Activated naive CD4-positive, alpha-beta T cell treated with anti-CD3 and anti-CD28 coated beads, Interleukin-2, amount 50 U/mL, for 24 hours (primary cell): ENCODE measurements at regions not wholly inside any gene's neighbourhood (a gene's known extent, or its start where the extent isn't known, plus 50 kb on each side); places are given as distances from the start of the nearest gene placed in this dataset.

Experiments
- H3K27ac Mint-ChIP-seq: one replicate; pipeline ENCODE4 v1.8.0; 2021; ENCODE audit warnings: mild to moderate bottlenecking, mixed read lengths
- H3K27me3 Mint-ChIP-seq: one replicate; pipeline ENCODE4 v1.8.0; 2021; ENCODE audit warnings: mixed read lengths
- H3K36me3 Mint-ChIP-seq: one replicate; pipeline ENCODE4 v1.8.0; 2021; ENCODE audit warnings: mixed read lengths
- H3K4me1 Mint-ChIP-seq: one replicate; pipeline ENCODE4 v1.8.0; 2021; ENCODE audit warnings: mixed read lengths
- H3K4me3 Mint-ChIP-seq: one replicate; pipeline ENCODE4 v1.8.0; 2021; ENCODE audit warnings: mild to moderate bottlenecking, mixed read lengths
- H3K9me3 Mint-ChIP-seq: one replicate; pipeline ENCODE4 v1.8.0; 2021; ENCODE audit warnings: mixed read lengths

DNA sequence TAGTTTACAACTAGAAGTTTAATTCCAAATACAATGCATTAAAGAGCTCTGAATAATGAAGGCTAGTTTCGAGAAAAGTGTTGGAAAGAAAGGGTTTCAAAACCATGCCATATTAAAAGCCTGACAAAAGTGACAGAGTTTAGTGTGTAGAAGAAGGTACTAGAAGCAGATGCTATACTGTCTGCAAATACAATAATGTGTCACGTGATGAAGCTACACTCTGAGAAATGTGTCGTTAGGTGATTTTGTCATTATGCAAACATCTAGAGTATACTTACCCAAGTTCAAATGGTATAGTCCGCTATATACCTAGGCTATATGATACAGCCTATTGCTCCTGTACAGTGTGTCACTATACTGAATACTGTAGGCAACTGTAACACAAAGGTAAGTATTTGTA is 494.1 kb downstream of the TLE1 start:
- no peaks in the 10 kb centered on the region for H3K4me1 Mint-ChIP-seq
- H3K9me3 Mint-ChIP-seq: peaks cover 6% of the 10 kb centered on the region
- no peak overlapping the region for H3K27ac Mint-ChIP-seq
- H3K4me3 Mint-ChIP-seq: no peak overlapping the region
- H3K36me3 Mint-ChIP-seq: no peaks in the 10 kb centered on the region
- H3K27me3 Mint-ChIP-seq: no peaks in the 10 kb centered on the region

DNA sequence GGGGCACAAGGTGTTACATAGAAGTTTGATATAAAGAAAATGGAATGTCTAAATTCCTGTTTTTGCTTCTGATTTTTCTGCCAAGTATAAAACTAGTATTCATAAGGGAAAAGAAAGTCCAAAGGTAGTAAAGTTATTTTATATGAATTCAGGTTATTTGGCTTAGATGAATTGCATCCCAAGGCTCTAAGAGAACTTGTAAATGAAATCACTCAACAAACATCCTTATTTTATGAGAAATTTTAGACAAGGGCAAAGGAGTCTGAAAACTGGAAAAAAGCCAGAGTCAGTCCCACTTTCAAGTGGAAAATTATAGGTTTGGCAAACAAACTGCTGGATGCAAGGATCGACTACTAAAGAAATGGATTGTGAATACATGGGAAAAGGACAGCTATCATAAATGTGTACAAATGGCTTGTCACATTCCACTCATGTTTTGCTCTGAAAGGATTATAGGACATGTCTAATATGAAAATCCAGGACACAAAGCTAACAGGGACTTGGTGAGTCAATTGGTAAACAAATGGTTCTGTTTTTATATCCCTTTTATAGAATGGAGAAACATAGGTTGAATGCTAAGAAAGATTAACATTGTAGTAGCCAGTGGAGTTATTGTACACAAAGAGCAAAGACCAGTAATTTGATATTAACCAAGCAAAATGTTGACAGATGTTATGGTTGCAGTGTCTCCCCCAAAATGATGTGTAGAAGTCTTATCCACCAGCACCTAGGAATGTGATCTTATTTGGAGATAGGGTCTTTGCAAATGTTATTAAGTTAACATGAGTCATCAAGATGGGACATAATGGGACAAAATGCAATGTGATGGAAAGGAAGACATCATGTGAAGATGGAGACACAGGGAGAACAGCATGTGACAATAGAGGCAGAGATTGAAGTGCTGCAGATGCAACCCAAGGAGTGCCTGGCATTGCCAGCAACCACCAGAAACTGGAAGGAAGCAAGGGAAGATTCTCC is 495.7 kb downstream of the TLE1 start:
- Mint-ChIP-seq H3K27ac (no peak overlapping the region), H3K36me3 (no peaks in the 10 kb centered on the region), H3K4me1 (no peaks in the 10 kb centered on the region), H3K9me3 (peaks cover 6% of the 10 kb centered on the region), H3K4me3 (no peak overlapping the region), H3K27me3 (no peaks in the 10 kb centered on the region)

DNA sequence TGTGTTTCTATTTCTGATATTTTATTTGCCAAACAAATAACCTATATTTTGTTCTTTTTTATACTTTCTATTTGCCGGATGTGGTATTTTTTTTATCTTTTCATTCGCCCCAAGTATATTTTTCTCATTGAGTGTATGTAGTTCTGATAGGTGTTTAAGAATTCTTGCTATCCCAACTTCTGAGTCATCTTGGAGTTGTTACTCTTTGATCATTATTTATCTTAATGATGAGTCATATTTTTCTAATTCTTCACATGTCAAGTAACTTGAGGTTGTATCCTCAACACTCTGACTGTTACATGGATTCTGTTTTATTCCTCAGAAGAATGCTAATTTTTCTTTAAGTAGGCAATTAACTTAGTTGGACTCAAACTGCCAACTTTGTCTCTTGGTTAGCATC is 498.1 kb downstream of the TLE1 start:
- H3K9me3 Mint-ChIP-seq: peaks cover 6% of the 10 kb centered on the region
- no peak overlapping the region for H3K27ac Mint-ChIP-seq
- H3K27me3 Mint-ChIP-seq: no peaks in the 10 kb centered on the region
- H3K4me3 Mint-ChIP-seq: no peak overlapping the region
- no peaks in the 10 kb centered on the region for H3K4me1 Mint-ChIP-seq
- no peaks in the 10 kb centered on the region for H3K36me3 Mint-ChIP-seq

DNA sequence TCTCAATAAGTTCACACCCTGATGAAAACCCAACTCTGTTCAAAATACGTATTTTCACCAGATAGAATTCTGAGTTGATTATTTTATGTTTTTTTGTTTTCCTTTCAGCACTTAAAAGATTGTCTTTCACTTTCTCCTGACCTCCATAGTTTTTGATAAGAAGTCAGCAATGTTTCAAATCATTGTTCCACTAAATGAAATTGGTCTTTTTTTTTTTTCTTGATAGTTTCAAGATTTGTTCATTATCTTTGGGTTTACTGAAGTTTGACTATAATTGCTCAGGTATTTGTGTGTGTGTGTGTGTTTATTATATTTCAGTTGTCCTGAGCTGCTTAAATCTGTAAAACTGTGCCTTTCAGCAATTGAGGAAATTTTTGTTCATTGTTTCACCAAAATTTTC is 498.7 kb downstream of the TLE1 start:
- Mint-ChIP-seq H3K27ac (no peak overlapping the region), H3K27me3 (no peaks in the 10 kb centered on the region), H3K36me3 (no peaks in the 10 kb centered on the region), H3K9me3 (peaks cover 6% of the 10 kb centered on the region), H3K4me3 (no peak overlapping the region), H3K4me1 (no peaks in the 10 kb centered on the region)

DNA sequence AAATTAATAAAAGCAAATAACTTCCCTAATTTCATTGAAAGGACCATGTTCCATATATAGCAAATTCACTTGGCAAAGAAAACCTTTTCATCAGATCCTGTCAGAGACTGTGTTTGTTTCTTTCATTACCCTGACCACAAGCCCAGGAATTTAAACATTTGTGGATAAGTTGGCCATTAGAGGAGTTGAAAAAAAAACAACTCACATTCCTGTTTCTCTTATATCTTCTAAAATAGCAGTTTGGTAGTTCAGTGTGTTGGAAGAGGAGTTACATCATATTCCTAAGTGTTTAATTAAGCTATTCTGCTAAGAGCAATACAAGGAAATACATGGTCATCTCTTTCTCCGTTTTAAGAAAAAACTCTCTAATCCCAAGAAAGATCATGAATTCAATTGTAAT is 505.6 kb downstream of the TLE1 start:
- no peaks in the 10 kb centered on the region for H3K27me3 Mint-ChIP-seq
- no peaks in the 10 kb centered on the region for H3K36me3 Mint-ChIP-seq
- no peak overlapping the region for H3K27ac Mint-ChIP-seq

DNA sequence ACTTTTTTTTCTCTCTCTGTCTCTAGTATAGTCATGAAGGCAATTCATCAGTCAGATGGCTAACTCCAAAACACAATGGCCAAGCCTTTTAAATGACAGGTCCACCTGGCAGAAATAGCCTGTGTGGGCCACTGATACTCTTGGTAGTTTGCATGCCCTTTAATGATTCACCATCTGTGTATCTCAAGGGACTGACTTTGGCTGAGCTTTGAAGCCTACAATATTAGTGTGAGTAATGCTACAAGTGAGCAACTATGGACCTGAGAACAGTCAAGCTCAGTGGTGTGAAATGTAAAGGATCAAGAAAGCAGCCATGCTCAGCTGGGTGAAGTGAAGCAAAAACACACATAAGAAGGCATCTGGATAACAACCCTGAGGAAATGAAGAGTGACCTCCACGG is 506.9 kb downstream of the TLE1 start:
- H3K4me1 Mint-ChIP-seq: no peaks in the 10 kb centered on the region
- no peak overlapping the region for H3K27ac Mint-ChIP-seq
- no peaks in the 10 kb centered on the region for H3K36me3 Mint-ChIP-seq
- H3K27me3 Mint-ChIP-seq: no peaks in the 10 kb centered on the region
- no peak overlapping the region for H3K4me3 Mint-ChIP-seq
- H3K9me3 Mint-ChIP-seq: peaks cover 3% of the 10 kb centered on the region

More for the DNA sequence above, 505.6 kb downstream of the TLE1 start:
- H3K9me3 Mint-ChIP-seq: peaks cover 3% of the 10 kb centered on the region
- no peak overlapping the region for H3K4me3 Mint-ChIP-seq
- H3K4me1 Mint-ChIP-seq: no peaks in the 10 kb centered on the region

DNA sequence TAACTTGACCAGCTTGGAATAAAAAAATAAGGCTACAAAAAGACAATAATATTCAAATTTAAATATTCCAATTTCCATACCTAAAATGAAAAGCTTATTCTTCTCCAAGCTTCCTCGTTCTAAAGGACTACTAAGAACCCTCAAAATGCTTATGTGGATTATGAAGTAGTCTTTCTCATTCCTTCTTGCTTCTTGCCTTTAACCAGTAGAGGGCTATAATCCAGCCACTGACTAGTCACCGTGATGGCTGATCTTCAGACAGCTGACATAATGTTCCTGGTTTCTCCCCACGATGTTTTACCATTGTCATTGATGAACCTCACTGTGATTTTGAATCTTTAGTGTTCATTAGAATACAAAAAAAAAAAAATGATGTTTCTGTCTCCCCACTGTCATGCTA is 515.3 kb downstream of the TLE1 start:
- peaks cover 6% of the 10 kb centered on the region for H3K9me3 Mint-ChIP-seq
- no peak overlapping the region for H3K4me3 Mint-ChIP-seq
- no peak overlapping the region for H3K27ac Mint-ChIP-seq
- H3K27me3 Mint-ChIP-seq: no peaks in the 10 kb centered on the region
- H3K4me1 Mint-ChIP-seq: no peaks in the 10 kb centered on the region
- H3K36me3 Mint-ChIP-seq: no peaks in the 10 kb centered on the region

DNA sequence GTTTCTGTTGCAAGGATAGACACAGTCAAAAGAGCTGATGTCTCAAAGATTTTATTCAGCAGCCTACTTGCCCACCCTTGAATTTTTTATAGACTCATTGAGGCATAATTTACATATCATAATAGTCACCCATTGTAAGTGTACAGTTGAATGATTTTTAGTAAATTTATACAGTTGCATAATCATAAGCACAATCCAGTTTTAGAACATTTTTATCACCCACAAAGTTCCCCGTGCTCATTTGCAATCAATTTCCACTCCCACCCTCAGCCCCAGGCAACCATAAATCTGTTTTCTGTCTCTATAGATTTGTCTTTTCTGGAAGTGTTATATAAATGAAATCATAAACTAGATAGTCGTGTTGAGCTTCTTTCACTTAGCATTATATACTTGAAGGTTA is 517.7 kb downstream of the TLE1 start:
- H3K27me3 Mint-ChIP-seq: no peaks in the 10 kb centered on the region
- H3K4me1 Mint-ChIP-seq: no peaks in the 10 kb centered on the region
- peaks cover 6% of the 10 kb centered on the region for H3K9me3 Mint-ChIP-seq
- H3K4me3 Mint-ChIP-seq: no peak overlapping the region
- H3K27ac Mint-ChIP-seq: no peak overlapping the region
- H3K36me3 Mint-ChIP-seq: no peaks in the 10 kb centered on the region

DNA sequence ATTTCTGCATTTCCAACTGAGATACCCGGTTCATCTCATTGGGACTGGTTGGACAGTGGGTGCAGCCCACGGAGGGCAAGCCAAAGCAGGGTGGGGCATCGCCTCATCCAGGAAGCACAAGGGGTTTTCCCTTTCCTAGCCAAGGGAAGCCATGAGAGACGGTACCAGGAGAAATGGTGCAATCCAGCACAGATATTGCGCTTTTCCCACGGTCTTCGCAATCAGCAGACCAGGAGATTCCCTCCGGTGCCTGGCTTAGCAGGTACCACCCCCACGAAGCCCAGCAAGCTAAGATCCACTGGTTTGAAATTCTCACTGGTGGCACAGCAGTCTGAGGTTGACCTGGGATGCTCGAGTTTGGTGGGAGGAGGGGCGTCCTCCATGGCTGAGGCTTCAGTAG is 527.0 kb downstream of the TLE1 start:
- H3K27me3 Mint-ChIP-seq: no peaks in the 10 kb centered on the region
- H3K36me3 Mint-ChIP-seq: no peaks in the 10 kb centered on the region
- H3K9me3 Mint-ChIP-seq: peaks cover 15% of the 10 kb centered on the region
- no peaks in the 10 kb centered on the region for H3K4me1 Mint-ChIP-seq
- no peak overlapping the region for H3K4me3 Mint-ChIP-seq
- H3K27ac Mint-ChIP-seq: no peak overlapping the region

DNA sequence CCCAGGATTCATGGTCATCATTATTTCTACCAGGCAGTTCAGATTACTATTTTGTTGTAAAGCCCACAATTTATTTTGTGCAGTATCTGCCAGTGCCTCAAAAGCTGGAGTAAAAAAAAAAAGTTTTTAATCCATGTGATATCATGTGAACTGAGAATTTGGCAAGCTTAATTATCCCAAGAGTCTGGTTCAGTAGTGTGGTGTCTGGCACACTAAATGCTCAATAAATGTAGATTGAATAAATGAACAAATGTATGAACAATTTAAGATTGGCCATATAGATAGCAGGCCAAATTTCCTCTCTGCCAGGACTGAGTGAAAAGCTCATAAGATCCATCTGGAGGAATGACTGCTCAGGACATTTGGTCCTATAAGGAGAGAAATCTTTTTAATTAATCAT is 533.0 kb downstream of the TLE1 start:
- Mint-ChIP-seq H3K9me3 (peaks cover 5% of the 10 kb centered on the region), H3K4me3 (no peak overlapping the region), H3K36me3 (no peaks in the 10 kb centered on the region), H3K27me3 (no peaks in the 10 kb centered on the region), H3K27ac (no peak overlapping the region), H3K4me1 (no peaks in the 10 kb centered on the region)

DNA sequence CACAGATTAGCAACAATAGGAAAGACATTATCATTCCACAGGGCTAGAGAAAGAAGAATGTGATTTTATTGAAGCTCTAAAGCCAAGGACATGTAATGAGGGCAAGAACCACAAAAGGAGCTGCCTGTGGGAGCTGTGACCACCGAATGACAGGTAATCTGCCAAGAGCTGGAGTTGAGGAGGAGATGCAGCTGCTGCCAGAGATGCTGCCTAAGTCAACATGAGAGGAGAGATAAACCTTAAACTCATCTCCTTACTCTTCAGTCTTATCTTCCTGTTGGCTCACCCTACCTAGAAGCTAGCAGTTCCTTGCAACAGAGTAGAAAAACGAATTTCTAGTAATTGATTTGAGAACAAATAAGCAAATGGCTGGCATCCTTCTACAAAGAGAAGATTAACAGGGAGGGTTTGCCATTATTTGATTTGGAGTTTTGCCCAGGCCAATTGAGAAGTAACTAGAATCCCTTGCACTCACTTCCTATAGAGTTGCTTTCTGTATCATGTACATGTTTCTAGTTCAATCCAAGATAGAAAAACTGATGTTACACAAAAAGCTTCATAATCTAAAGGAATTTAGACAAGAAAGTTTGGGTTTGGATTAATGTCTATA is 539.2 kb downstream of the TLE1 start:
- H3K4me1 Mint-ChIP-seq: no peaks in the 10 kb centered on the region
- H3K4me3 Mint-ChIP-seq: no peak overlapping the region
- H3K27me3 Mint-ChIP-seq: no peaks in the 10 kb centered on the region
- no peak overlapping the region for H3K27ac Mint-ChIP-seq
- H3K36me3 Mint-ChIP-seq: no peaks in the 10 kb centered on the region
- H3K9me3 Mint-ChIP-seq: no peaks in the 10 kb centered on the region

DNA sequence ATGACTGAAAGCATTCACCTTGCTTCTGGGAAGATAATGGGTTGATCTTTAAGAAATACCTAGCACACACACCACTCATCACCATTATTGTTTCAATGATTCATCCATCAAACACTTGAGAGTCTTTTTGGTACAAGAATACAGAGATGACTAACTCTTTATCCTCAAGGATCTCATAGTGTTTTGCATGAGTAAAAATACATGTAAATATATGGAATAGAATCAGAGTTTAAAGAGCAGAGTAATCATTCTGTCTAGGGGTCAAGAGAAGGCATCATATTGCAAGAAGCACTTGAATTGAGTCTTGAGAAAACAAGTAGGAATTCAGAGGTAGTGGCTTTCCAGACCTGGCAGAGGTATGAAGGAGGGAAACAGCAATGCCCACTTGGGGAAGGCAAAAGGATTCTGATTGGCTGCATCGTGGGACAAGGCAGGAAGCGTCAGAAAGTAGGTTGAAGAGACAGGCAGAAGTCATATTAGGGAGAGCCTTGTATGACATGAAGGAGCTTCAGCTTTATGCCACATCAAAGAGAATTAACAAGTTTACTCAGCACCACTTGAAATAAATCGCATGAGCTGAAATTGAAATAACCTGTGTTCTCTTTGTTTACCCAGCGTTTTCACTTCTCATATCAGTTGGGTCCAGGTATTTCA is 542.5 kb downstream of the TLE1 start:
- Mint-ChIP-seq H3K27me3 (no peaks in the 10 kb centered on the region), H3K36me3 (no peaks in the 10 kb centered on the region), H3K9me3 (no peaks in the 10 kb centered on the region), H3K4me3 (no peak overlapping the region), H3K27ac (no peak overlapping the region), H3K4me1 (no peaks in the 10 kb centered on the region)

DNA sequence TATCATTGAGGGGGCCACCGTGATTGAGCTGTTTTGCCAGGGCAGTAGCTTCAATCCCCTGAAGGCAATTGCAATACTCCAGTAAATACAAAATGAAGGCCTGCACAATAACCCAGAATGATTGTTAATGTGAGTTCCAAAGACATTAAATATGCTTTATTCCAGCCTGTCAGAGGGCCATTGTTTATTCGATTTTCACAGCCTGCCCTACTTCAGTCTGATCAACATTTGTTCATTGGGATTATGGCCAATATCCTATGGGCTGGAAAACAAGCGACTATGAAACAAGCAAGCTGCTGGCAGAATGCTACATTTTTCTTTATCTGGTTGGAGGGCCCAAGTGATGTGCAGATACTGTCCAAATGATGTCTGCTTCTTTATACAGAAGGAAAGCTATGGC is 543.1 kb downstream of the TLE1 start:
- Mint-ChIP-seq H3K27ac (no peak overlapping the region), H3K4me1 (no peaks in the 10 kb centered on the region), H3K4me3 (no peak overlapping the region), H3K27me3 (no peaks in the 10 kb centered on the region), H3K9me3 (no peaks in the 10 kb centered on the region), H3K36me3 (no peaks in the 10 kb centered on the region)

DNA sequence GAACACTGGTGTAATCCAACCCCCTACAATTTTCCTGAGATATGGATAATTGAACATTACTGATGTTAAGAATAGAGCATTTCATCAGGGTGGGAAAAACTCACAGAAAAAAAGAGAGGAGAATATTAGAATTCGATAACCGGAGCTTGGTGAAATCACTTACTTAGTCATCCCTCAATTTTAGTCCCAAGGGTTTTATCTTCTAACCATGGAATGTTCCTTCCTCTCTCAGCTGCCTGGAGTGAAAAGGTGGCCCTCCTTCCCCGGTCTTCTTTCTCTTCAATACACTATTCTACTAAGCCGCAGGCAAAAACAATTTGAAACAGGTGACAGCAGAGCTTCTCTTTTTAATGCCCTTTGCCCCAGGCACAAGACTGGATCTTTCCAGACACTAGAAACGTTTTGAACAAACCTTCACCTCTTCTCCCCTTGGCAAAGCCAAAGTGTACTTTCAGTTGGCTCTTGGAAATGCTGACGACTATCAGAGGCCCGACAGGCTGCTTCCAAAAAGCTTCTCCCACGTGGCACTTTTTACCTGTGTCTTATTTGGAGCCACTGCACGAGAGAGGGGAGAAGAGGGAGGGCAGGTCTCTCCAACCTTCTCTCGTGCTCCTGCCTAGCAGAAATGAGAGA is 543.9 kb downstream of the TLE1 start:
- Mint-ChIP-seq H3K27me3 (no peaks in the 10 kb centered on the region), H3K36me3 (no peaks in the 10 kb centered on the region), H3K4me1 (no peaks in the 10 kb centered on the region), H3K9me3 (no peaks in the 10 kb centered on the region), H3K27ac (no peak overlapping the region), H3K4me3 (no peak overlapping the region)

DNA sequence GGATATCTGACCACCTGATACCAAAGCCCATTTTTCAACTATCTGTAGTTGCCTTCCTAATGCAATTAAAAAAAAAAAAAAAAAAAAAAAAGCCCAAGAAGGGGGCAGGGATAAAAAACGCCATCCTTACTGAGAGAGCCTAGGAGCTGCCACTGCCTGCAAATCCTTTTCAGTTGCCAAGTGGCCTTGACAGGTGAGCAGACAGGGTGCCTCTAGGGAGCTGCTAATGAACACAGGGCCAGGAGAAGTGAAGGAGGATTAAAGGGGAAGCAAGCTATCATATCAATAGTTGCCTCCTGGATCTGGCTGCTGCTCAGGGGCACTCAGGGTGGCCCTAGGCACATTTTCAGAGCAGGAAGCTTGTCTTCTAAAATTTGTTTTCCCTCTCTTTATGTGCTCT is 547.4 kb downstream of the TLE1 start:
- Mint-ChIP-seq H3K4me1 (no peaks in the 10 kb centered on the region), H3K27me3 (no peaks in the 10 kb centered on the region), H3K27ac (no peak overlapping the region), H3K36me3 (no peaks in the 10 kb centered on the region), H3K4me3 (no peak overlapping the region), H3K9me3 (peaks cover 6% of the 10 kb centered on the region)
